H1 (cell line): ENCODE measurements at regions not wholly inside any gene's neighbourhood (a gene's known extent, or its start where the extent isn't known, plus 50 kb on each side); places are given as distances from the start of the nearest gene placed in this dataset.

Source experiments
- CBX5 ChIP-seq: fragments of 300-800, 300-1000 bp; sonication (generic); IDR thresholded peaks from 2 replicates; pipeline ENCODE4 v1.7.1; 2016; ENCODE audit warnings: antibody characterized with exemption, low read length, low read depth
- TBP ChIP-seq: IDR thresholded peaks from 2 replicates; pipeline ENCODE4 v1.6.1; 2011; ENCODE audit warnings: low read depth, low read length, improper control_type of control experiment

DNA sequence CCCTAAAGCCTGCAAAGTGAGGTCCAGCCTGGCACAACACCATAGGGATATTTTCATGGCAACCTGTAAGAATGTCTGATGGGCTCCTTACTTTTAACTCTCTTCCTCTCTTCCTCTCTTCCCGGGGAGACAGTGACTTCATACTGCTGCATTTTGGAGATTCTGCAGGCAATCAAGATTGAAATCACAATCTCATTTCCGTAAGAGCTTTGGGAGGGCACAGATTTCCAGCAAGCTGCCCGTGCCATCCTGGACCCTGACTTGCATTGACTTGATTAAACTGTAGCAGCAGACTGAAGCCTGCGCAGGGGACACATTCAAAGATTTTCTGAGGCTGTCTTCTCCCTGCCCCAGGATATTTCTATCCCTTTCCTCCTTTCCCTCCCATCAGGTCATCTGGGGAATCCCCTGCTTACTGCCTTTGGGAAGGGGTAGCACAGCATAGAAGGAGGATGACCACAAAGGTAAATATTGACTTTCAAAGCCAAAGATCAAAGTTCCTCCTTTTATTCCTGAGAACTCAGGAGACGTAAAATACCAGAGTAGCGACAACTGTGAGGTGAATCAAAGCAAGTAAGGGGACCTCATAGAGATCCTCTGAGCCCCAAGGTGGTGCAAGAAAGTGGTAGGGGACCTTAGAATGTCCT lies 504.0 kb upstream of the ARID1B start (continued):
- no peak for TF ChIP-seq TBP
- no peak for TF ChIP-seq CBX5
